T-cell (primary cell): ENCODE measurements at regions not wholly inside any gene's neighbourhood (a gene's known extent, or its start where the extent isn't known, plus 50 kb on each side); places are given as distances from the start of the nearest gene placed in this dataset.

Source experiments
- ATAC-seq, 4 experiments: fragments of 200-7000 bp in 3 of 4; fragments of 150-1000 bp in 1 of 4; cut with Tn5 transposase; replicated peaks in 1 of 4; 1 replicate in 3 of 4; 2 replicates in 1 of 4; pipeline ENCODE4 v1.10.0; 2021; ENCODE audit warnings: moderate library complexity in 3 of 4, mild to moderate bottlenecking in 2 of 4, moderate number of reproducible peaks in 1 of 4
- CTCF ChIA-PET, 2 donors: fragments of 300-600 bp; sonication (Branson Sonifier 250); formaldehyde crosslinking; loops; one replicate each; lab custom pipeline; 2022; ENCODE audit warnings: antibody characterized with exemption in 2 of 2; lab: Charles Lee
- POLR2A ChIA-PET, 2 donors: fragments of 300-600 bp; sonication (Branson Sonifier 250); formaldehyde crosslinking; loops; one replicate each; lab custom pipeline; 2022; ENCODE audit warnings: antibody characterized with exemption in 2 of 2; lab: Charles Lee
- DNase-seq, 35 experiments: peaks; one replicate each; pipeline versions ENCODE4 v3.0.0 to v3.0.0-alpha.2; 2013 to 2023
- H3K27ac ChIP-seq: one replicate; pipeline ENCODE4 v1.5.1; 2013; ENCODE audit warnings: low read length
- H3K27me3 ChIP-seq, 2 experiments: replicated peaks in 1 of 2; 1 replicate in 1 of 2; 2 replicates in 1 of 2; pipeline versions ENCODE4 v1.6.1 to v1.7.0; 2013; ENCODE audit warnings: low read length in 1 of 2, mixed read lengths in 1 of 2; ENCODE audit not compliant: control insufficient read depth in 2 of 2, insufficient read depth in 2 of 2; ENCODE audit errors: extremely low read depth in 1 of 2
- H3K36me3 ChIP-seq, 2 donors: 1 replicate in 1 of 2; 2 replicates in 1 of 2; pipeline versions ENCODE4 v1.6.1 to v1.7.0; 2013; ENCODE audit warnings: low read length in 1 of 2; ENCODE audit not compliant: control insufficient read depth in 2 of 2, insufficient read depth in 1 of 2; ENCODE audit errors: extremely low read depth in 1 of 2
- H3K4me1 ChIP-seq, 2 experiments: 1 replicate in 1 of 2; 2 replicates in 1 of 2; pipeline versions ENCODE4 v1.6.1 to v1.7.0; 2013; ENCODE audit warnings: low read length in 2 of 2, mixed read lengths in 1 of 2; ENCODE audit not compliant: insufficient read depth in 2 of 2, control insufficient read depth in 1 of 2; ENCODE audit errors: extremely low read depth in 1 of 2
- H3K4me3 ChIP-seq, 2 donors: 1 replicate in 1 of 2; 2 replicates in 1 of 2; pipeline versions ENCODE4 v1.5.1 to v1.7.0; 2013; ENCODE audit warnings: mild to moderate bottlenecking in 2 of 2, low read length in 1 of 2, moderate library complexity in 1 of 2; ENCODE audit not compliant: control insufficient read depth in 1 of 2; ENCODE audit errors: extremely low read depth in 1 of 2
- H3K9me3 ChIP-seq: 2 replicates; pipeline ENCODE4 v1.7.0; 2013
- H3K27ac Mint-ChIP-seq, 2 donors: one replicate each; pipeline ENCODE4 v1.8.0; 2020 to 2021; ENCODE audit warnings: mild to moderate bottlenecking in 2 of 2, mixed read lengths in 2 of 2
- H3K27me3 Mint-ChIP-seq, 2 donors: one replicate each; pipeline ENCODE4 v1.8.0; 2021 to 2022; ENCODE audit warnings: mixed read lengths in 2 of 2
- H3K36me3 Mint-ChIP-seq: one replicate; pipeline ENCODE4 v1.8.0; 2021; ENCODE audit warnings: mixed read lengths
- H3K4me1 Mint-ChIP-seq, 3 donors: one replicate each; pipeline ENCODE4 v1.8.0; 2020 to 2022; ENCODE audit warnings: mixed read lengths in 3 of 3, mild to moderate bottlenecking in 1 of 3
- H3K4me3 Mint-ChIP-seq, 3 donors: one replicate each; pipeline ENCODE4 v1.8.0; 2020 to 2022; ENCODE audit warnings: mild to moderate bottlenecking in 3 of 3, mixed read lengths in 3 of 3, moderate library complexity in 3 of 3
- H3K9me3 Mint-ChIP-seq, 3 donors: one replicate each; pipeline ENCODE4 v1.8.0; 2020 to 2022; ENCODE audit warnings: mixed read lengths in 3 of 3
- WGBS: methylation state at CpG from one replicate; pipeline ENCODE4 v1.1.5; 2013; ENCODE audit warnings: missing lambda C conversion rate; ENCODE audit not compliant: insufficient coverage; 5-methylcytosine and 5-hydroxymethylcytosine counted together

GRCh38 chr3:28703843-28704242 is 355.2 kb upstream of the AZI2 start:
- Mint-ChIP-seq H3K4me1 (no peaks in the 10 kb centered on the region), H3K36me3 (no peaks in the 10 kb centered on the region), H3K27ac (no peak overlapping the region), H3K9me3 (peaks cover 0 to 7% (median 4%) of the 10 kb centered on the region in 3 donors), H3K27me3 (no peaks in the 10 kb centered on the region), H3K4me3 (no peak overlapping the region)
- Histone ChIP-seq H3K27ac (no peak overlapping the region), H3K27me3 (no peaks in the 10 kb centered on the region), H3K36me3 (no peaks in the 10 kb centered on the region), H3K4me3 (no peak overlapping the region), H3K4me1 (no peaks in the 10 kb centered on the region), H3K9me3 (no peaks in the 10 kb centered on the region)
- ChIA-PET CTCF (no interaction called here), POLR2A (no interaction called here)
- no peak for DNase-seq
- no peak for ATAC-seq

DNA sequence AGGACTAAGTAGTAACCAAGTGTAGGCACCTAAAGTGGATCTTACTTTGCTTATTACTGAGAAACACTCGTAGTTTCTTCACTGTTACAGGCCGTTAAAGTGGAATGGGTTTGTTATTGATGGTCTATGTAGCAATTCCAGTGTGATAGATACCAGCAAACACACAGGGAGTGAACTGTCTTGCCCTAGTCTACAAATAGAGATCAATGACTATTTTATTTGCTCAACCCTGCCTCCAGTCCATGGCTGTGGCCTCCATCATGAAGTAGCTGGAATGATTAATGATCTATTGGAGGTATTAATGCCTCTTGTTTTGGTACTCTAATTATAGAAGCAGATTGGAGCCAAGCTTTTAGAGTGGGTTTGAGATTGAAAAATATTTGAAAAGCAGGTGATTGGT is 362.7 kb upstream of the AZI2 start:
- no peak overlapping the region for H3K4me3 Mint-ChIP-seq
- Histone ChIP-seq H3K36me3 (no peaks in the 10 kb centered on the region), H3K4me1 (no peaks in the 10 kb centered on the region), H3K27me3 (no peaks in the 10 kb centered on the region), H3K27ac (no peak overlapping the region), H3K9me3 (no peaks in the 10 kb centered on the region), H3K4me3 (no peak overlapping the region)
- H3K36me3 Mint-ChIP-seq, result no peaks in the 10 kb centered on the region
- ChIA-PET CTCF (no interaction called here), POLR2A (no interaction called here)
- H3K9me3 Mint-ChIP-seq, result peaks cover 0 to 9% (median 4%) of the 10 kb centered on the region in 3 donors
- ATAC-seq (no peak), DNase-seq (no peak)
- no CpG with 5 or more reads among the region's 2 CpGs for WGBS
- no peak overlapping the region for H3K27ac Mint-ChIP-seq
- H3K4me1 Mint-ChIP-seq, result no peaks in the 10 kb centered on the region
- H3K27me3 Mint-ChIP-seq, result no peaks in the 10 kb centered on the region

GRCh38 chr3:28716939-28717338 is 368.3 kb upstream of the AZI2 start:
- Histone ChIP-seq H3K36me3 (no peaks in the 10 kb centered on the region), H3K4me3 (no peak overlapping the region), H3K27me3 (no peaks in the 10 kb centered on the region), H3K9me3 (no peaks in the 10 kb centered on the region), H3K4me1 (no peaks in the 10 kb centered on the region), H3K27ac (no peak overlapping the region)
- ATAC-seq, result no peak
- DNase-seq, result no peak
- Mint-ChIP-seq H3K4me3 (no peak overlapping the region), H3K9me3 (peaks cover 0 to 4% (median 4%) of the 10 kb centered on the region in 3 donors), H3K27ac (no peak overlapping the region), H3K36me3 (no peaks in the 10 kb centered on the region), H3K27me3 (no peaks in the 10 kb centered on the region), H3K4me1 (no peaks in the 10 kb centered on the region)
- POLR2A ChIA-PET, result no interaction called here
- WGBS, result 17% methylated on average over 1 of the region's 4 CpGs
- CTCF ChIA-PET, result no interaction called here

DNA sequence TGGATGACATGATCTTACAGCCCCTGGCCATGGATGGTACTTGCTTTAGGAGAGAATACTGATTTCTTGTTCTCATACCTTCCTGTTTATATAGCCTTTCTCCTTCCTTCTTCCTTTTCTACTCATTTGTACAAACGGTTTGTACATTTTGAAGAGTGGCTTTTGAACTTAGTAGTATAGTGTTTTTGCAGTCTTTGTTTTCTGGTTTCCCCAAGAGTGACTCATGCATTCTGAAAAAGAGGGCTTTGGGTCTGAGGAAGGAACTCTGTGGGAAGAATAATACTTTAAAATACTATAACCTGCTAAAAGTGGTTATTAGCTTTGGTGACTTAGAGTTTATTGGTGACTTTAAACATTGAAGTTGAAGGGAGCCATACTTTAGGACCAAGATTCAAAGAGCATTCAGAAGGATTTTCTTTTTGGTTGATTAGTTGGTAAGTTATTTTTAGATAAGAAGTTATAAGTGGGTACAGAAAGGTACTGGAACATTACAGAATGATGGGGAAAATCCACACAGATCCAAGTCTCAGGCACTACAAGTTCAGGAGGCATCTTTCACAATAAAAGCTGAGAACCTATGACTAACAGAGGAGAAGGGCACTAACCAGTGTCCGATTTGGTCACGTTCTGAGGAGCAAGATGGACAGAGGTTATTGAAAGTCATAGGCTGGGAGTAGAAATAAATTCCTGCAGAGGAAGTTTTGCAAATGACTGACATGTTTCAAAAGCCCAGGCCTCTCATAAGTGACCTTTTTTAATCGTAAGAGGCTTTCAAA is 369.6 kb upstream of the AZI2 start:
- 73% methylated on average over 3 of the region's 4 CpGs for WGBS
- no peaks in the 10 kb centered on the region for H3K4me1 Mint-ChIP-seq
- no peaks in the 10 kb centered on the region for H3K27me3 Mint-ChIP-seq

DNA sequence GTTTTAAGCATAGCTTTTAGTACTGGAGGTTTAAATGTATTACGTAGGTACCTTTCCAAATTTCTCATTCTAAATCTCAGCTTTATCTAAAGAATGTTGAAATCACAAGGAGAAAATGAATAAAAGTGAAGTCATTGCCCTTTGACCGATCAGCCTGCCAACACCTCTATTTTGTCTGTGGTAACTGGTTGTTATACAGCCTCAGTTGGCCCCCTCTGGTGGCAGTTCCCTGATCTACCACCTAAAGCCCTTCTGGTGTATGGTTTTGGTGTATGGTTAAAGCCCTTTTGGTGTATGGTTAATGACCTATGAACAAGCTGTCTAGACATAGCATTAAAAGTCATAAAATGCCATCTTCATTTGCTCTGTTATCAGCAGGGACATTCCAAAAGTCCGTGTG is 378.2 kb upstream of the AZI2 start:
- H3K9me3 ChIP-seq, result no peaks in the 10 kb centered on the region
- CTCF ChIA-PET, result no interaction called here
- no CpG with 5 or more reads among the region's 3 CpGs for WGBS
- H3K4me3 ChIP-seq, result no peak overlapping the region
- POLR2A ChIA-PET, result no interaction called here
- H3K36me3 ChIP-seq, result no peaks in the 10 kb centered on the region
- ATAC-seq (no peak), DNase-seq (no peak)
- H3K27me3 ChIP-seq, result no peaks in the 10 kb centered on the region
- no peaks in the 10 kb centered on the region for H3K4me1 ChIP-seq
- Mint-ChIP-seq H3K4me3 (no peak overlapping the region), H3K27me3 (peaks cover 0 to 2% of the 10 kb centered on the region in 2 donors), H3K4me1 (no peaks in the 10 kb centered on the region), H3K27ac (no peak overlapping the region), H3K36me3 (no peaks in the 10 kb centered on the region), H3K9me3 (peaks cover 6 to 18% (median 17%) of the 10 kb centered on the region in 3 donors)
- no peak overlapping the region for H3K27ac ChIP-seq

More for the DNA sequence above, 369.6 kb upstream of the AZI2 start:
- Histone ChIP-seq H3K9me3 (no peaks in the 10 kb centered on the region), H3K36me3 (no peaks in the 10 kb centered on the region), H3K27me3 (no peaks in the 10 kb centered on the region), H3K27ac (no peak overlapping the region), H3K4me1 (no peaks in the 10 kb centered on the region), H3K4me3 (no peak overlapping the region)
- POLR2A ChIA-PET, result interaction anchor here in 1 of 2 donors (0.6 kb wide), 1 partner anchor 15 kb away, joined by 4 read pairs; no protein-coding TSS in a partner anchor
- H3K36me3 Mint-ChIP-seq, result no peaks in the 10 kb centered on the region
- ATAC-seq, result no peak
- no peak overlapping the region for H3K27ac Mint-ChIP-seq
- peaks cover 0 to 4% (median 4%) of the 10 kb centered on the region in 3 donors for H3K9me3 Mint-ChIP-seq
- CTCF ChIA-PET, result no interaction called here
- no peak overlapping the region for H3K4me3 Mint-ChIP-seq
- DNase-seq, result no peak

DNA sequence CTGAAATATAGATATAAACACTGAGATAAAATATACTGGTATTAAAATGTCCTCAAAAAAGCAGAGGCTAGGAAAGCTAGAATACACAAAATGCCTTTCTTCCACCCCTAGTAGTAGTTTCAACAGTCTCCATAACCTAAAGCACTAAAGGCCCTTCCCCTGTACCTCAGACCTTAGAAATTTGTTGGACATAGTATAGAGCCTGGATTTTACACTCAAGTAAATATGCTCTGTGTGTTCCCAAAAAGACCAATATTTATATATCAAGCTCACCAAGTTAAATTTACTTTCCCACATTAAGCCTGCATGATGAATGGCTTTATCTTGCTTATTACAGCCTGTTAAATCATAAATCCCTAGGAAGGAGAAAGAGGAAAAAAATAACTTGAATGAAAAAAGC is 378.7 kb upstream of the AZI2 start:
- no peaks in the 10 kb centered on the region for H3K36me3 Mint-ChIP-seq
- no peaks in the 10 kb centered on the region for H3K27me3 ChIP-seq
- peaks cover 0 to 2% of the 10 kb centered on the region in 2 donors for H3K27me3 Mint-ChIP-seq
- no peaks in the 10 kb centered on the region for H3K36me3 ChIP-seq
- no peak overlapping the region for H3K4me3 Mint-ChIP-seq
- POLR2A ChIA-PET, result no interaction called here
- H3K27ac ChIP-seq, result no peak overlapping the region
- no peaks in the 10 kb centered on the region for H3K4me1 ChIP-seq
- DNase-seq (no peak), ATAC-seq (no peak)
- H3K9me3 Mint-ChIP-seq, result peaks cover 6 to 18% (median 17%) of the 10 kb centered on the region in 3 donors
- no peak overlapping the region for H3K27ac Mint-ChIP-seq
- no peak overlapping the region for H3K4me3 ChIP-seq
- H3K9me3 ChIP-seq, result no peaks in the 10 kb centered on the region
- CTCF ChIA-PET, result no interaction called here
- no peaks in the 10 kb centered on the region for H3K4me1 Mint-ChIP-seq
